GM11168 (cell line): ENCODE measurements at regions not wholly inside any gene's neighbourhood (a gene's known extent, or its start where the extent isn't known, plus 50 kb on each side); places are given as distances from the start of the nearest gene placed in this dataset.
"Not testable (repeated sequence)": the region's sequence is repeated elsewhere in the genome, so short reads cannot be mapped to it uniquely, and the experiment has no call there.

Experiments
- in situ Hi-C: fragments of 300-500 bp; cut with MboI; formaldehyde crosslinking; loops from one replicate; pipeline ENCODE4 v1.12.0; 2022; ENCODE audit warnings: low sequenced_read_pairs; ENCODE audit not compliant: unreplicated experiment

- in situ Hi-C loops = no loop called here
Observed at GRCh38 chr3:20245781-20246180, 59.8 kb upstream of the SGO1 start.

- in situ Hi-C loops = no loop called here
Observed at GRCh38 chr3:20240154-20240883, 54.3 kb upstream of the SGO1 start.

GRCh38 chr3:20238199-20238598, 52.2 kb upstream of the SGO1 start:
- in situ Hi-C loops = not testable (repeated sequence)

- in situ Hi-C loops = no loop called here
Observed at GRCh38 chr3:20236603-20237002, 50.6 kb upstream of the SGO1 start.
